ENCODE measurements at regions not wholly inside any gene's neighbourhood (a gene's known extent, or its start where the extent isn't known, plus 50 kb on each side); places are given as distances from the start of the nearest gene placed in this dataset.

DNA sequence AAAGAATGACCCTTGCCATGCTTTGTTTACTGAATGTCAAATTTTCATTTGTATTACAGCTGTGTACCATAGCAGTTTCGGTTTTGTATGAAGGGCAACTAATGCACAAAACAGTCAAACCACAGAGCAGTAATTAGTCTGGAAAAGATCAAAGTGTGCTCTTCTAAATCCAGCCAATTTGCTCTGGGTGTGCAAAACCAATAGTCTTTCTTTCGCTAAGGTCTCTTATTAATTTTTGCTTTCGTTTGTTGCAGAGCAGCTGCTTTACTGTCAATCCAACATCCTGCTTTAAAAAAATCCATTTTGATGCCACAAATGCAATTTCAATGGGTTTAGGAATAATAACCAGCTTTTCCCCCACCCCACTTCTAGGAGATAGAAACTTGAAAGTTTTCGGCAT lies 114.2 kb downstream of the BRMS1L start:
- H3K36me3 ChIP-seq (ENCODE audit: low read depth, low read length) = no peaks in the 10 kb centered on the region

DNA sequence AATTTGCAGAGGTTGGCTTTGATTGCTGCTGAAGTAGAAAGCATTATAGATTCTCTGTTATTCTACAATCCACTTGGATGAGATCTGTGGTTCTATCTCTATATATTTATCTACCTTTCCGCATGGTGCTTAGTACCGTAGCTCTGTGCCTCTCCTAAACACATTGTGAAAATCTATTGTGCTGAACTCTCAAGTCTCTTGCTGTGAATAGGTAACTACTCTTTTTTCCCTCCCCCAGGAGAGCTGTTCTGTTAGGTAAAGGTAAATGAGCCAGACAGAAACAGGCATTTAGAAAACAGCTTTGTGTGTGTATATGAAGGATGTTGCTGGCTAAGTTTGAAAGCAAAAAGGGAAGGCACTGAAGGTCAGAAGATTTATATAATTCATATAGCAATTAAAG lies 112.6 kb downstream of the BRMS1L start:
- ATAC-seq (no peak), DNase-seq (no peak)
- no peaks in the 10 kb centered on the region for H3K79me2 ChIP-seq (ENCODE audit: low read length)
- no peaks in the 10 kb centered on the region for H3K9me2 ChIP-seq (replicated peaks; ENCODE audit: low read length)
- H3K9me3 ChIP-seq (ENCODE audit: low read length) = no peaks in the 10 kb centered on the region
- ChIA-PET CTCF (no interaction called here), POLR2A (ENCODE audit: unreplicated experiment) (no interaction called here)
- no peak overlapping the region for H2AFZ ChIP-seq (ENCODE audit: low read length)
- no peak overlapping the region for H3K4me3 ChIP-seq (ENCODE audit: low read length)
- no peaks in the 10 kb centered on the region for H3K4me1 ChIP-seq (ENCODE audit: insufficient read depth, low read length)
- no TSS peak for BruUV-seq (replicated peaks)
- no peaks in the 10 kb centered on the region for H4K20me1 ChIP-seq (ENCODE audit: low read length)
- H3K36me3 ChIP-seq (ENCODE audit: low read depth, low read length) = no peaks in the 10 kb centered on the region
- H3K9ac ChIP-seq (ENCODE audit: low read length) = no peak overlapping the region
- H3F3A ChIP-seq (ENCODE audit: low read length, unreplicated experiment) = no peaks in the 10 kb centered on the region
- no peak overlapping the region for H3K4me2 ChIP-seq (ENCODE audit: low read length)
- intact Hi-C loops (cut with micrococcal nuclease) = no loop called here
- H3K27me3 ChIP-seq (ENCODE audit: low read length) = peaks cover 84% of the 10 kb centered on the region
- no peak overlapping the region for H3K27ac ChIP-seq (ENCODE audit: low read length)
- TF ChIP-seq, protein P1, sequence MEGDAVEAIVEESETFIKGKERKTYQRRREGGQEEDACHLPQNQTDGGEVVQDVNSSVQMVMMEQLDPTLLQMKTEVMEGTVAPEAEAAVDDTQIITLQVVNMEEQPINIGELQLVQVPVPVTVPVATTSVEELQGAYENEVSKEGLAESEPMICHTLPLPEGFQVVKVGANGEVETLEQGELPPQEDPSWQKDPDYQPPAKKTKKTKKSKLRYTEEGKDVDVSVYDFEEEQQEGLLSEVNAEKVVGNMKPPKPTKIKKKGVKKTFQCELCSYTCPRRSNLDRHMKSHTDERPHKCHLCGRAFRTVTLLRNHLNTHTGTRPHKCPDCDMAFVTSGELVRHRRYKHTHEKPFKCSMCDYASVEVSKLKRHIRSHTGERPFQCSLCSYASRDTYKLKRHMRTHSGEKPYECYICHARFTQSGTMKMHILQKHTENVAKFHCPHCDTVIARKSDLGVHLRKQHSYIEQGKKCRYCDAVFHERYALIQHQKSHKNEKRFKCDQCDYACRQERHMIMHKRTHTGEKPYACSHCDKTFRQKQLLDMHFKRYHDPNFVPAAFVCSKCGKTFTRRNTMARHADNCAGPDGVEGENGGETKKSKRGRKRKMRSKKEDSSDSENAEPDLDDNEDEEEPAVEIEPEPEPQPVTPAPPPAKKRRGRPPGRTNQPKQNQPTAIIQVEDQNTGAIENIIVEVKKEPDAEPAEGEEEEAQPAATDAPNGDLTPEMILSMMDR (conservative IDR thresholded peaks at IDR 0.05; ENCODE audit: low read depth, low read length) = no peak
- TF ChIP-seq EZH2phosphoT487 (IDR thresholded peaks at IDR 0.05; ENCODE audit: borderline replicate concordance, low read length) (no peak), EZH2 (IDR thresholded peaks at IDR 0.05; ENCODE audit: low read length, unreplicated experiment) (no peak)

More for the DNA sequence above, 114.2 kb downstream of the BRMS1L start:
- no TSS peak for BruUV-seq (replicated peaks)
- peaks cover 74% of the 10 kb centered on the region for H3K27me3 ChIP-seq (ENCODE audit: low read length)
- no peaks in the 10 kb centered on the region for H4K20me1 ChIP-seq (ENCODE audit: low read length)
- no peak overlapping the region for H3K27ac ChIP-seq (ENCODE audit: low read length)
- TF ChIP-seq EZH2 (IDR thresholded peaks at IDR 0.05; ENCODE audit: low read length, unreplicated experiment) (no peak), EZH2phosphoT487 (IDR thresholded peaks at IDR 0.05; ENCODE audit: borderline replicate concordance, low read length) (0 out of 2 replicates have a peak, but pooled peaks have one; percentile 25)
- TF ChIP-seq, protein P1 (conservative IDR thresholded peaks at IDR 0.05; ENCODE audit: low read depth, low read length) = no peak
- H3K9me3 ChIP-seq (ENCODE audit: low read length) = no peaks in the 10 kb centered on the region
- DNase-seq = no peak
- intact Hi-C loops (cut with micrococcal nuclease) = no loop called here
- peak overlapping the region; percentile 12; the same call in 1 of the 2 replicates for H3K4me3 ChIP-seq (ENCODE audit: low read length)
- H3K79me2 ChIP-seq (ENCODE audit: low read length) = no peaks in the 10 kb centered on the region
- no peak overlapping the region for H2AFZ ChIP-seq (ENCODE audit: low read length)
- ChIA-PET CTCF (no interaction called here), POLR2A (ENCODE audit: unreplicated experiment) (no interaction called here)
- H3K9me2 ChIP-seq (replicated peaks; ENCODE audit: low read length) = no peaks in the 10 kb centered on the region
- no peaks in the 10 kb centered on the region for H3K4me1 ChIP-seq (ENCODE audit: insufficient read depth, low read length)
- no peaks in the 10 kb centered on the region for H3F3A ChIP-seq (ENCODE audit: low read length, unreplicated experiment)
- ATAC-seq = no peak
- no peak overlapping the region for H3K9ac ChIP-seq (ENCODE audit: low read length)
- H3K4me2 ChIP-seq (ENCODE audit: low read length) = peak overlapping the region; percentile 32; the same call in 1 of the 2 replicates

DNA sequence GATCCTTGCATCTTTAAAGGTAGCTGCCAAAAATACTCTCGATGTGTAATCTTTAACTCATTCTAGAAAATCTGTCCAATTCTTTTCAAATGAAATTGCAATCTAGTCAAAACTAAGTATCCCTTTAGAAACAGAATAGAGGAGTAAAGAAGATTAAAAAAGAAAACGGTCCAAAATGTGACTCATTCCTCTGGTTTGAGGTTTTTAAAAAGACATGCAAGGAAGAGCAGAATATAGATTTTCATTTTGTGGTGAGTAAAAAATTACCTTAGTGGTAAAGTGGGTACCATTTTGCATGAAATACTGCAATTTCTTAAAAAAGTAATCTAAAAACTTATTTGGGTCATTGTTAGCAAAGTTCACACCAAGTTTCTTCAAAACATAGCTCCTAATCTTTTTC lies 108.4 kb downstream of the BRMS1L start:
- H2AFZ ChIP-seq (ENCODE audit: low read length) = no peak overlapping the region
- H3F3A ChIP-seq (ENCODE audit: low read length, unreplicated experiment) = no peaks in the 10 kb centered on the region

More for the DNA sequence above, 108.4 kb downstream of the BRMS1L start:
- Histone ChIP-seq H3K79me2 (ENCODE audit: low read length) (no peaks in the 10 kb centered on the region), H3K27me3 (ENCODE audit: low read length) (peaks cover 78% of the 10 kb centered on the region), H3K9ac (ENCODE audit: low read length) (no peak overlapping the region), H3K4me2 (ENCODE audit: low read length) (no peak overlapping the region), H3K9me3 (ENCODE audit: low read length) (no peaks in the 10 kb centered on the region), H3K4me1 (ENCODE audit: insufficient read depth, low read length) (no peaks in the 10 kb centered on the region), H3K27ac (ENCODE audit: low read length) (no peak overlapping the region), H3K4me3 (ENCODE audit: low read length) (no peak overlapping the region), H3K36me3 (ENCODE audit: low read depth, low read length) (no peaks in the 10 kb centered on the region), H3K9me2 (replicated peaks; ENCODE audit: low read length) (no peaks in the 10 kb centered on the region), H4K20me1 (ENCODE audit: low read length) (no peaks in the 10 kb centered on the region)
- intact Hi-C loops (cut with micrococcal nuclease) = no loop called here
- TF ChIP-seq EZH2 (IDR thresholded peaks at IDR 0.05; ENCODE audit: low read length, unreplicated experiment) (no peak), EZH2phosphoT487 (IDR thresholded peaks at IDR 0.05; ENCODE audit: borderline replicate concordance, low read length) (no peak)
- ChIA-PET POLR2A (ENCODE audit: unreplicated experiment) (no interaction called here), CTCF (no interaction called here)
- no peak for DNase-seq
- ATAC-seq = no peak
- no TSS peak for BruUV-seq (replicated peaks)
